Body of pancreas (tissue), 4 donors: ENCODE measurements at regions not wholly inside any gene's neighbourhood (a gene's known extent, or its start where the extent isn't known, plus 50 kb on each side); places are given as distances from the start of the nearest gene placed in this dataset.
"Not testable (repeated sequence)": the region's sequence is repeated elsewhere in the genome, so short reads cannot be mapped to it uniquely, and the experiment has no call there.

ENCODE experiments used
- ATAC-seq: fragments of 150-250 bp; one replicate; pipeline ENCODE4 v1.9.1; 2016
- DNase-seq, 4 donors: peaks; one replicate each; pipeline ENCODE4 v3.0.0-alpha.2; 2019
- H3K27ac ChIP-seq, 4 donors: fragments of 200-600 bp; sonication (generic); 1 replicate in 3 of 4; 2 replicates in 1 of 4; pipeline versions ENCODE4 v1.5.1 to v1.6.1; 2016 to 2019; ENCODE audit warnings: mild to moderate bottlenecking in 1 of 4, mixed read lengths in 1 of 4, moderate library complexity in 1 of 4
- H3K27me3 ChIP-seq, 2 donors: fragments of 200-600 bp; sonication (generic); one replicate each; pipeline ENCODE4 v1.6.0; 2016; ENCODE audit warnings: mild to moderate bottlenecking in 1 of 2
- H3K36me3 ChIP-seq, 2 donors: fragments of 200-600 bp; sonication (generic); replicated peaks in 1 of 2; 2 replicates each; pipeline ENCODE4 v1.5.1; 2016; ENCODE audit warnings: low read depth in 2 of 2; ENCODE audit not compliant: insufficient read depth in 1 of 2
- H3K4me1 ChIP-seq: fragments of 200-600 bp; sonication (generic); one replicate; pipeline ENCODE4 v1.6.0; 2016
- H3K4me3 ChIP-seq, 2 donors: fragments of 200-600 bp; sonication (generic); 1 replicate in 1 of 2; 2 replicates in 1 of 2; pipeline ENCODE4 v1.5.1; 2016 to 2019
- H3K9me3 ChIP-seq, 3 donors: fragments of 200-600 bp; sonication (generic); 1 replicate in 2 of 3; 2 replicates in 1 of 3; pipeline ENCODE4 v1.5.1; 2016
- POLR2A ChIP-seq, 3 donors: fragments of 450-650 bp; IDR thresholded peaks; one replicate each; pipeline ENCODE4 v1.6.1; 2016; ENCODE audit warnings: antibody characterized with exemption in 3 of 3, mild to moderate bottlenecking in 2 of 3
- WGBS, 2 donors: methylation state at CpG; one replicate each; pipeline ENCODE4 v1.1.5; 2017; 5-methylcytosine and 5-hydroxymethylcytosine counted together
- intact Hi-C: fragments of 100-400 bp; cut with DNase I; formaldehyde crosslinking; loops from one replicate; pipeline ENCODE4 v1.15.1; 2023
- TF ChIP-seq, protein P1 (sequence below), 7 experiments: fragments of 450-650 bp in 4 of 7; fragments of 200-600 bp in 3 of 7; sonication (generic) in 3 of 7; IDR thresholded peaks; one replicate each; pipeline ENCODE4 v1.5.1; 2016 to 2019; ENCODE audit warnings: antibody characterized with exemption in 7 of 7

DNA sequence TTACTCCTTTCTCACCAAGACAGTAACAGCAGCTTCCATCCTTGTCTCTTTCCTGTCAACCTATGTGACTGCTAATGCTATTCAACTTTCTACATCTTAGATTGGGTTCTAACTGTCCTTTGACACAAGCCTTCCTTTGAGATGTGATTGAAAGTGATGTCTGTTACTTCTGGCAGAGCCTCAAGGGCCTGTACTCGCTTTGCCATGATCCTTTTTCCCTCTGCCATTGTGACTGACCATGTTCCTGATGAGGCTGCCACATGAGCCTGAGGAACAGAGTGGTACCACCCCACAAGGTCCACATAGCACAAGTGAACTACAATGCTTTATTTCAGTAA lies 138.8 kb upstream of the RAB4A start:
- no peak for DNase-seq
- Histone ChIP-seq H3K27me3 (no peaks in the 10 kb centered on the region), H3K4me1 (peaks cover 49% of the 10 kb centered on the region), H3K9me3 (peaks cover 0 to 7% (median 0%) of the 10 kb centered on the region in 3 donors), H3K4me3 (no peak overlapping the region), H3K27ac (peak overlapping the region; percentile 82 to 87 (median 86)), H3K36me3 (no peaks in the 10 kb centered on the region)
- TF ChIP-seq, protein P1, sequence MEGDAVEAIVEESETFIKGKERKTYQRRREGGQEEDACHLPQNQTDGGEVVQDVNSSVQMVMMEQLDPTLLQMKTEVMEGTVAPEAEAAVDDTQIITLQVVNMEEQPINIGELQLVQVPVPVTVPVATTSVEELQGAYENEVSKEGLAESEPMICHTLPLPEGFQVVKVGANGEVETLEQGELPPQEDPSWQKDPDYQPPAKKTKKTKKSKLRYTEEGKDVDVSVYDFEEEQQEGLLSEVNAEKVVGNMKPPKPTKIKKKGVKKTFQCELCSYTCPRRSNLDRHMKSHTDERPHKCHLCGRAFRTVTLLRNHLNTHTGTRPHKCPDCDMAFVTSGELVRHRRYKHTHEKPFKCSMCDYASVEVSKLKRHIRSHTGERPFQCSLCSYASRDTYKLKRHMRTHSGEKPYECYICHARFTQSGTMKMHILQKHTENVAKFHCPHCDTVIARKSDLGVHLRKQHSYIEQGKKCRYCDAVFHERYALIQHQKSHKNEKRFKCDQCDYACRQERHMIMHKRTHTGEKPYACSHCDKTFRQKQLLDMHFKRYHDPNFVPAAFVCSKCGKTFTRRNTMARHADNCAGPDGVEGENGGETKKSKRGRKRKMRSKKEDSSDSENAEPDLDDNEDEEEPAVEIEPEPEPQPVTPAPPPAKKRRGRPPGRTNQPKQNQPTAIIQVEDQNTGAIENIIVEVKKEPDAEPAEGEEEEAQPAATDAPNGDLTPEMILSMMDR (IDR thresholded peaks at IDR 0.05): no peak
- no peak for TF ChIP-seq POLR2A (IDR thresholded peaks at IDR 0.05)
- 100% methylated on average over 1 of the region's 1 CpG for WGBS, 2 donors
- intact Hi-C loops: no loop called here
- no peak for ATAC-seq

DNA sequence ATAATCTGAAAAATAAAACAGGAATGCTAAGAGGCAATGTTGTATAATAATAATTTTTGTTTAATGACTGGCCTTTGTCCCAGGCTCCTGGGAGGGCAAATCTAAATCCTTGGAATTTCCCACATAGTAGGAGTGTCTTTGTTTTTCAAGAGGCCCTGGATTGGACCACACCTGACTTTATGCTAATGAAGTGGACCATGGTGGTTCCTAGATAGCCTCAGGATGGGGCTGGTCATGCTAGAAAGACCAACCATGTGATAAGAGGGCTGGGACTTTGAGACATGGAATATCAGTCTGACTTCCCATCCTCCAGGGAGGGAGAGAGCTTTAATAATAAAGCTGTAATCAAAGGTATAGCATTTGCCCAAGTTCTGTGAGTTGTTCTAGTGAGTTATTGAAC lies 138.2 kb upstream of the RAB4A start:
- peak overlapping the region; percentile 82 to 87 (median 86) for H3K27ac ChIP-seq
- H3K27me3 ChIP-seq: no peaks in the 10 kb centered on the region
- ATAC-seq: no peak
- H3K4me3 ChIP-seq: no peak overlapping the region
- peaks cover 49% of the 10 kb centered on the region for H3K4me1 ChIP-seq
- peaks cover 0 to 7% (median 0%) of the 10 kb centered on the region in 3 donors for H3K9me3 ChIP-seq
- TF ChIP-seq POLR2A (IDR thresholded peaks at IDR 0.05): no peak
- H3K36me3 ChIP-seq: no peaks in the 10 kb centered on the region
- intact Hi-C loops: no loop called here
- no peak for DNase-seq

DNA sequence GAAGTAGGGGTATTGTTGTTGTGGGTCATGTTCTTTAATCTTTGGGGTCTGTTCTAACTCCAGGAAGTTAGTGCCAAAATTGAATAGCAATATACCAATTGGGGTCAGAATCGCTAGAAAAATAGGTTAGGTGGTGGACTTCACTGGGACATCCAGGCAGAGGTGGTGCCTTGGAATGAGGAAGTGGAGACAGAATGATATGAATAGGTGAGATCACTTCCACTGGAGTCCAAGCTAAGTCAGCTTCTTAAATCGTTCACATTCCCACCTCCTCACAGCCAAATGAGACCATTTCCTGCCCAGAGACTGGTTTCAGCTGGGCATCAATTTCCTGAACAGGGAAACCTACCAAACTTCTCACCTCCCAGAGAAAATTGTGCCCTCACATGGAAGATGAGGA lies 137.8 kb upstream of the RAB4A start:
- intact Hi-C loops: no loop called here
- peaks cover 0 to 7% (median 0%) of the 10 kb centered on the region in 3 donors for H3K9me3 ChIP-seq
- DNase-seq: no peak
- H3K27me3 ChIP-seq: no peaks in the 10 kb centered on the region
- H3K27ac ChIP-seq: peak overlapping the region; percentile 82 to 87 (median 86)
- no peak overlapping the region for H3K4me3 ChIP-seq
- WGBS, 2 donors: 42 to 69% methylated on average over 2 of the region's 2 CpGs
- H3K36me3 ChIP-seq: no peaks in the 10 kb centered on the region
- H3K4me1 ChIP-seq: peaks cover 49% of the 10 kb centered on the region
- peak; percentile 21 for ATAC-seq
- TF ChIP-seq, protein P1 (IDR thresholded peaks at IDR 0.05): no peak
- no peak for TF ChIP-seq POLR2A (IDR thresholded peaks at IDR 0.05)

DNA sequence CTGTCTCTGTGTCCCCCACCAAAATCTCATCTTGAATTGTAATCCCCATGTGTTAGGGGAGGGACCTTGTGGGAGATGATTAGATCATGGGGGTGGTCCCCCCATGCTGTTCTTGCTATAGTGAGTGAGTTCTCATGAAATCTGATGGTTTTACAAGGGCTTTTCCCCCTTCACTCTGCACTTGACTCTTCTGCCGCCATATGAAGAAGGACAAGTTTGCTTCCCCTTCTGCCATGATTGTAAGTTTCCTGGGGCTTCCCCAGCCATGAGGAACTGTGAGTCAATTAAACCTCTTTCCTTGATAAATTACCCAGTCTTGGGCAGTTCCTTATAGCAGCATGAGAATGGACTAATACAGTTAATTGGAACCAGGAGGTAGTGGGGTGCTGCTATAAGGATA lies 137.1 kb upstream of the RAB4A start:
- intact Hi-C loops: no loop called here
- H3K27ac ChIP-seq: peak overlapping the region in 2 of 4 donors; percentile 82 to 87
- H3K4me3 ChIP-seq: no peak overlapping the region
- H3K36me3 ChIP-seq: no peaks in the 10 kb centered on the region
- WGBS, 2 donors: 68 to 92% methylated on average over 1 of the region's 1 CpG
- H3K4me1 ChIP-seq: peaks cover 47% of the 10 kb centered on the region
- no peaks in the 10 kb centered on the region for H3K27me3 ChIP-seq
- TF ChIP-seq, protein P1 (IDR thresholded peaks at IDR 0.05): no peak
- TF ChIP-seq POLR2A (IDR thresholded peaks at IDR 0.05): no peak
- ATAC-seq (no peak), DNase-seq (no peak)
- peaks cover 0 to 7% (median 0%) of the 10 kb centered on the region in 3 donors for H3K9me3 ChIP-seq

DNA sequence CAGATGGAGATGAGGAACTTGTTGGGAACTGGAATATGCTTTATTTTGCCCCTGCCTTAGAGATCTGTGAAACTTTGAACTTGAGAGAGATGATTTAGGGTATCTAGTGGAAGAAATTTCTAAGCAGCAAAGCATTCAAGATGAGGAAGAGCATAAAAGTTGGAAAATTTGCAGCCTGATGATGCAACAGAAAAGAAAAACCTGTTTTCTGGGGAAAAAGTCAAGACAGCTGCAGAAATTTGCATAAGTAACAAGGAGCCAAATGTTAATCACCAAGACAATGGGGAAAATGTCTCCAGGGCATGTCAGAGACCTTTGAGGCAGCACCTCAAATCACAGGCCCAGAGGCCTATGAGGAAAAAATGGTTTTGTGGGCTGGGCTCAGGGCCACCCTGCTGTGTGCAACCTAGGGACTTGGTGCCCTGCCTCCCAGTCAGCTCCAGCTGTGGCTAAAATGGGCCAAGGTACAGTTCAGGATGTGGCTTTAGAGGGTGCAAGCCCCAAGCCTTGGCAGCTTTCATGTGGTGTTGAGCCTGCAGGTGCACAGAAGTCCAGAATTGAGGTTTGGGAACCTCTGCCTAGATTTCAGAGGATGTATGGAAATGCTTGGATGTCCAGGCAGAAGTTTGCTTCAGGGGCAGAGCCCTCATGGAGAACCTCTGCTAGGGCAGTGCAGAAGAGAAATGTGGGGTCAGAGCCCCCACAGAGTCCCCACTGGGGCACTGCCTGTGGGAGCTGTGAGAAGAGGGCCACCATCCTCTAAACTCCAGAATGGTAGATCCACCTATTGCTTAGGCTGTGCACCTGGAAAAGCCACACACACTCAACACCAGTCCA lies 136.3 kb upstream of the RAB4A start:
- not testable (repeated sequence) for H3K9me3 ChIP-seq

DNA sequence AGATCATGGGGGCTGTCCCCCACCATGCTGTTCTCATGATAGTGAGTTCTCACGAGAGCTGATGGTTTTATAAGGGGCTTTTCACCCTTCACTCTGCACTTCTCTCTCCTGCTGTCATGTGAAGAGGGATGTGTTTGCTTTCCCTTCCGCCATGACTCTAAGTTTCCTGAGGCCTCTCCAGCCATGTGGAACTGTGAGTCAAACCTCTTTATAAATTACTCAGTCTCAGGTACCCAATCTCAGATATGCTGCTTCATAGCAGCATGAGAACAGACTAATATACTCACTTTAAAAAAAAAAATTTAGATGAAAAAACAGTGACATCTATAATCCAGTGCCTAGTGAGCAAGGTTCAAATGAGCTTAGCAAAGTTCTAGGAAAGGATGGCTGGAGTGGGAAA lies 135.1 kb upstream of the RAB4A start:
- peaks cover 27% of the 10 kb centered on the region for H3K4me1 ChIP-seq
- intact Hi-C loops: no loop called here
- DNase-seq: no peak
- H3K4me3 ChIP-seq: no peak overlapping the region
- H3K36me3 ChIP-seq: no peaks in the 10 kb centered on the region
- peaks cover 0 to 7% (median 0%) of the 10 kb centered on the region in 3 donors for H3K9me3 ChIP-seq
- WGBS, 2 donors: 87 to 88% methylated on average over 2 of the region's 2 CpGs
- H3K27ac ChIP-seq: no peak overlapping the region
- TF ChIP-seq, protein P1 (IDR thresholded peaks at IDR 0.05): no peak
- no peak for TF ChIP-seq POLR2A (IDR thresholded peaks at IDR 0.05)
- H3K27me3 ChIP-seq: no peaks in the 10 kb centered on the region
- no peak for ATAC-seq

More for the DNA sequence above, 136.3 kb upstream of the RAB4A start:
- H3K36me3 ChIP-seq, H3K27me3 ChIP-seq, intact Hi-C loops, H3K4me3 ChIP-seq, ATAC-seq, DNase-seq, H3K27ac ChIP-seq: not testable (repeated sequence)
- H3K4me1 ChIP-seq: peaks cover 39% of the 10 kb centered on the region
